GM12892 (cell line): ENCODE measurements at regions not wholly inside any gene's neighbourhood (a gene's known extent, or its start where the extent isn't known, plus 50 kb on each side); places are given as distances from the start of the nearest gene placed in this dataset.
"Not testable (repeated sequence)": the region's sequence is repeated elsewhere in the genome, so short reads cannot be mapped to it uniquely, and the experiment has no call there.

Experiments used
- DNase-seq: peaks from one replicate; pipeline ENCODE4 v3.0.0; 2011; ENCODE audit not compliant: insufficient read length
- FAIRE-seq: peaks from 2 replicates; lab custom pipeline; 2011; peaks lifted over from hg19 to GRCh38; lab: Jason Lieb, UNC

DNA sequence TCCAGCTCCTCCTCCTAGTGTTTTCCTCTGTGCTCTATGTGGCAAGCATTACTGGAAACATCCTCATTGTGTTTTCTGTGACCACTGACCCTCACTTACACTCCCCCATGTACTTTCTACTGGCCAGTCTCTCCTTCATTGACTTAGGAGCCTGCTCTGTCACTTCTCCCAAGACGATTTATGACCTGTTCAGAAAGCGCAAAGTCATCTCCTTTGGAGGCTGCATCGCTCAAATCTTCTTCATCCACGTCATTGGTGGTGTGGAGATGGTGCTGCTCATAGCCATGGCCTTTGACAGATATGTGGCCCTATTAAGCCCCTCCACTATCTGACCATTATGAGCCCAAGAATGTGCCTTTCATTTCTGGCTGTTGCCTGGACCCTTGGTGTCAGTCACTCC, 64.0 kb downstream of the OR4F15 start:
- DNase-seq, FAIRE-seq: not testable (repeated sequence)

DNA sequence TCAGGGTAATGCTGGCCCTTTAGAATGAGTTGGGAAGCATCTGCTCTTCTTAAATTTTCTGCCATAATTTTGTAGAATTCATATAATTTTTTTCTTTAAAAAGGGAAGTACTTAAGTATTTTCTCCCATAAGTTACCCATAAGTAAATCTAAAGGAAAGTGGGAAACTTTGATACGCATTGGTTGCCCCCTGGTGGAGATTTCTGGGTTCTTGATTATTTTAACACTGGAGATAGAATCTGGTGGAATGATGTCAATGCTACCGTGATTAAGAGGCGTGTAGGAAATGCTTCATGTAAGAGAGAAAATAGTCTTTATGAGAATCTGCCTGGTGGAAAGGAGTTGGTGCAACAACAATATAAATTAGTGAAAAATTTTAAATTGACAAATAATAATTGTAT, 65.6 kb downstream of the OR4F15 start:
- not testable (repeated sequence) for FAIRE-seq, DNase-seq

DNA sequence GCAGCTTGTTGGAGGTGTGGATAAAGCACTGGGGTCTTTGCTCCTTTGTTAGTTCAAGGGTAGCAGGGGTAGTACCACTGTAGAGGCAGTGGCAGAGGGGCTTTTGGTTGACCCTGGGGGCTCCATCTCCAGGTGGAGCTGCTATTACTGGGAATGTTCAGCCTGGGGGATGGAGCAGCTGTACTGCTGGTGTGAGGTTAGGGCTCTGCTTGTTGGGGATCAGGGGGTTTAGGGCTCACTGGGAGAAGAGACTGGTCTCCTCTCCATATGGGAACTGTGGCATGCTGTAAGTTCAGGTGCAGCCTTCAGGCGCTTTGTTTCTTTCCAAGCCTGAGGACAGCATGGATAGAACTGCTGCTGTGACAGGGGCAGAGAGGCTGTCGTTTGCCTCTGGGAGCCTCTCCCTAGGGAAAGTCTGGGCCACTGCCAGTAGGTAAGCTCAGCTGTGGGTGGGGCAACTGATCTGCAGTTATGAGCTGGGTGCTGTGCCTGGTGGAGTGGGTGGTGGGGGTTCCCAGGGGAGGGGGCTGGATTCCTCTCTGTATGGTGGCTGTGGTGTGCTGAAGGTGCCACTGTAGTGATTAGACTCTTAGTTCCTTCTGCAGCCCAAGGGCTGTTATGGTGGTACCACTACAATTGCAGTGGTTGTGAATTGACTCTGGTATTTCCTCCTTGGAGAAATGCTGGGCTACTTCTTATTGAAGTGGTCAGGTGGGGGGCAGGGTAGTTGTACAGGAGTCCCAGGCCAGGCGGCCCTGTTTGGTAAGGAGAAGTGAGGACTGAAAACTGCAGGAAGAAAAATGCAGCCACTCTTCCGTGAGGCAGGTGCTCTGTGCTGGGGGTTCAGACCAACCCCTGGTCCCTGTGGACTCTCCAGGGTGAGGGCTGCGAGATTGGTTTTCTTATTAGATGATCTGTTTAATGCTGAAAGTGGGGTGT, 100.6 kb downstream of the OR4F15 start:
- FAIRE-seq, DNase-seq: not testable (repeated sequence)

- not testable (repeated sequence) for DNase-seq, FAIRE-seq
These were observed 112.6 kb downstream of the OR4F15 start for GRCh38 chr15:101924554-101924953.

- FAIRE-seq, DNase-seq: not testable (repeated sequence)
These were observed 122.5 kb downstream of the OR4F15 start for GRCh38 chr15:101934506-101934905.

DNA sequence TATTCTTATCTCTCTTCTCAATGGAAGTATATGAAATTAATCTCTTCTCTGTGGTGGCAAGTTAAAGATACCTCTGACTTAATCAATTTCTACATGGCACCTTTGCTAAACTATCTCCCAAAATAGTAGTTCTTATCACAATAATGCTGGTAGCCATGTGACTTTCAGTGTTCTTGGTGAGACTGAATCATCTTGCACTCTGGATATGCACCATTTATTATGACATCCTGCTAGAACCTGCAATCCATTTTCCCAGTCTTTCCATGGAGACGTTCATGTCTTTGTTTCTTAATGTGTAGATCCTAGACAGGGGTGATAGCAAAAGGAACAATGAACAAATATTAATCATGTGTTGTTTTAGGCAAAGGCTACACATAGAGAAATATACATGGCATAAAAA, 125.4 kb downstream of the OR4F15 start:
- FAIRE-seq = not testable (repeated sequence)

DNA sequence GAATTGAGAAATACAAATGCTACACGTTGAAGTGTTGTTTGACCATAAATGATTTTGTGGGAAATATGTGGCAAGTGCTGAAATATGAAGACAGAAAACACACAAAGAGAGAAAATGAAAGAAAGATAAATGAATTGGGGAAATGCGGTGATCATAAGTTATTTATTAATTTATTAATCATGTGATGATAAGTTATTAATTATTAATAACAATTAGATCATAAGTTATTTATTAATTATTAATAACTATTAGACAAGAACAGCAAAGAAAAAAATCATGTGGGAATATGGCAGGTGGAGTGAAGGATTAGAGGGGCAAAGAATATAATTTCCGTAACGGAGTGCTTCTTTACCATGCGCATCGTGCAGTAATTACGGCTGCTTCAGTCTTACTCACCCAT, 126.6 kb downstream of the OR4F15 start:
- not testable (repeated sequence) for DNase-seq, FAIRE-seq

More for the DNA sequence above, 125.4 kb downstream of the OR4F15 start:
- DNase-seq = not testable (repeated sequence)

DNA sequence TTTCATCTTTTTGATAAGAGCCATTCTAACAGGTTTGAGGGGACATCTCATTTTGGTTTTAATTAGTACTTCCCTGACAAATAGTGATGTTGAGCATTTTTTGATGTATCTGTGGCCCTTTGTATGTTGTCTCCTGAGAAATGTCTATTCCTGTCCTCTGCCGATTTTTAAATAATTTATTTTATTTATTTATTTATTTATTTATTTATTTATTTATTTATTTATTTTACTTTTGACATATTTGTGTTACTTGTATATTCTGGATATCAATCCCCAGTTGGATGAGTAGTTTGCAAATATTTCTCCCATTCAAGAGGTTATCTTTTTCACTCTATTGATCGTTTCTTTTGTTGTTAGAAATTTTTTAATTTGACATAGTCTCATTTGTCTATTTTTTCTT, 133.9 kb downstream of the OR4F15 start:
- not testable (repeated sequence) for FAIRE-seq, DNase-seq

DNA sequence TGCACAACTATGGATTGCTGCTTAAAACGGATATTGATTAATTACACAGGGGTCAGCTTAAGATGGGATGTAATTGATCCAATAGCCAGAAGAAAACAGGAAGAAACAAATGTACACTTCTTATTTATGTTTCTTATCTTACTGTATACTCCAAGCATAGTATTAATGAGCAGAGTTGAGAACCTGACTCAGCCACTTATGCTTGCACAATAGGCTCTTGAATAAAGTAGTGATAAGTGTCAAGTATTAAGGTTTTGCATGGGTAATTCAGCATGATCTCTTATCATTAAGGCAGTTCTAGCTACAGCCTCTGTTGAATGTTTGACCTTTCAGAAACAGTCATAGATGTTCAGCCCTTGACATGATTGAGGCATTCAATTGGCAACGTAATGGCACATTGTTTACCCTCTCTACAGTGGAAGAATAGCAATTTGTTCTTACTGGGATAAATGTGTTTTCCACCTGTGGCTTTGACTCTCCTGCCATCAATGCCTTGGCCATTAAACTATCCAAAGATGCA, 136.5 kb downstream of the OR4F15 start:
- FAIRE-seq, DNase-seq: not testable (repeated sequence)

GRCh38 chr15:101949380-101950065, 137.5 kb downstream of the OR4F15 start:
- not testable (repeated sequence) for DNase-seq, FAIRE-seq

DNA sequence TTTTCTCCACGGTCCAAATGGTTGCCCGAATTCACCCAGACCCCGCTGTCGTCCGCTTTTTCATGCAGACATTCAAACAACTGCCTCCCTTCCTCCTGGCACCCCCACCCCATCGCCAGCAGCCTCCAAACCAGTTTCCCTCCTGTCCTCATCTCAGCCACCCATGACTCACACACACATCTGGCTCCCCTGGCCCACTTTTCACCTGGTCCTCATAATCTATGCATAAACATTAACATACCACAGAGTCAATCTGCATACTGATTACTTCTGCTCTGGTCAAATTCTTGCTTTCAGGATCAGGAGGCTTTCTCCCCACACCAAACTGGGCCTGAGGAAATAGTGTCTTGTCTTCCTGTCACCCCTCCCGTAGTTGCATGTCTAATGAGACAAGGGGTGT, 142.0 kb downstream of the OR4F15 start:
- FAIRE-seq, DNase-seq: not testable (repeated sequence)

GRCh38 chr15:101955840-101956239, 143.8 kb downstream of the OR4F15 start:
- not testable (repeated sequence) for FAIRE-seq, DNase-seq

DNA sequence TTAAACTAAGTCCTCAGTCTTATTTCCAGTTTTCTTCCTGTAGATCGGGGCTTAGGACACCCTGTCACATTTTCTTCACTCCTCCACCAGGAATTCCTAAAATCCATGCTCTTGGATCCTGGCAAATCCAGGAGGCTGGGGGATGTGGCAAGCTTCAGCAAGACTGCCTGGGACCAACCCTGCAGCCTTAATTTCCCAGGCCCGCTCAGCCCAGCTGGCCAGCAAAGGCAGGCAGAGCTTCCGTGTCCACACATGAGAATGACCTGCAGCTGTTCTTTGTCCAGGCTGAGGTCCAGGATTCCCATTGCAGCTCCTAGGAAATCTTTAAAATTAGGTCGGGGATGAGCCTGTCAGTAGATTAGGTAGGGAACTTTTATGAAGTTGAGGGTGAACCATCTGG, 146.7 kb downstream of the OR4F15 start:
- not testable (repeated sequence) for DNase-seq, FAIRE-seq

- not testable (repeated sequence) for DNase-seq, FAIRE-seq
These were observed 149.3 kb downstream of the OR4F15 start for GRCh38 chr15:101961263-101961662.

DNA sequence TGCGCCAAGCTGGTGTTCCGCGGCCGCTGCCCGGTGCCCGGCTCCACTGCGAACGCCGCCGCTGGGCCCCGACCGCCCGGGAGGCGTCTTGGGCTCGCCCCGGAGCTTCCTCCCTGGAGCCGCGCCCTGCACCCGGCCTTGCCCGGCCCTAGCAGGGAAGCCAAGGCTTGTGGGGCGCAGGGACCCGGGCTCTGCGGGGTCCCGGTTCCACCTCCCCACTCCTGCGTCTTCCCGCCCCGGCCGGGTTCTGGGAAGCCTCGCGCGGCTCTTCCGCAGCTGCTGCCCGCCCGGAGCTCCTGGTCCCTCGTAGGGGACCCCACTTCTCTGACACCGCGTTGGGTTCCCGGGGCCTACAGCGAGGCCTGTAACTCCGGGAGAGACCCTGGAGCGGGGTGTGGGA, 149.8 kb downstream of the OR4F15 start:
- not testable (repeated sequence) for FAIRE-seq, DNase-seq

- not testable (repeated sequence) for FAIRE-seq, DNase-seq
These were observed 151.7 kb downstream of the OR4F15 start for GRCh38 chr15:101963687-101964086.

DNA sequence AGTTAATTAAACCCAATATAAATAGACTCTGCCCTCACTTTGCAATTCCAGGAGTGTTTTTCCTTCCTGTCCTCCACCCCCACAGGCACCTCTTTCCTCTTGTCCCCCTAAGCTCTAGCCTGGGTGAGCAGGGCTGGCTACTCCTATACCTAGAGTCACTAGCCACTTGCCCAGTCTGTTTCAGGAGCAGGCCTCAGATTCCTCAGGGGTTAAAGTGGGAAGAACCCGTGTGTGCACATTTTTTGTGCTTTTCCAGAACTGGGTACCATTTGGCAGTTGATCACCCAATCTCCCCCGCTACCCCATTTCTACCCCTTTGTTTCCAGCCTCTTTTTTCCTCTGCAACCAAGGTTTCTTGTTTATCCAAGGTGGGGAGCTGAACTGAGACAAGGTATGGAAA, 153.4 kb downstream of the OR4F15 start:
- not testable (repeated sequence) for DNase-seq, FAIRE-seq

- DNase-seq, FAIRE-seq: not testable (repeated sequence)
These were observed 153.9 kb downstream of the OR4F15 start for GRCh38 chr15:101965860-101966259.

GRCh38 chr15:101967364-101967763, 155.4 kb downstream of the OR4F15 start:
- FAIRE-seq, DNase-seq: not testable (repeated sequence)

- not testable (repeated sequence) for FAIRE-seq, DNase-seq
These were observed 158.6 kb downstream of the OR4F15 start for GRCh38 chr15:101970605-101971004.
